GOT3 (cell line): ENCODE measurements at regions not wholly inside any gene's neighbourhood (a gene's known extent, or its start where the extent isn't known, plus 50 kb on each side); places are given as distances from the start of the nearest gene placed in this dataset.

Experiments used
- DNase-seq: peaks from one replicate; lab custom pipeline; 2025; ENCODE audit warnings: mixed read lengths; lab: John Stamatoyannopoulos, UW

GRCh38 chr18:78740876-78741275 is 238.7 kb upstream of the SALL3 start:
- DNase-seq, result no peak

GRCh38 chr18:78741381-78742217 is 238.0 kb upstream of the SALL3 start:
- no peak for DNase-seq

DNA sequence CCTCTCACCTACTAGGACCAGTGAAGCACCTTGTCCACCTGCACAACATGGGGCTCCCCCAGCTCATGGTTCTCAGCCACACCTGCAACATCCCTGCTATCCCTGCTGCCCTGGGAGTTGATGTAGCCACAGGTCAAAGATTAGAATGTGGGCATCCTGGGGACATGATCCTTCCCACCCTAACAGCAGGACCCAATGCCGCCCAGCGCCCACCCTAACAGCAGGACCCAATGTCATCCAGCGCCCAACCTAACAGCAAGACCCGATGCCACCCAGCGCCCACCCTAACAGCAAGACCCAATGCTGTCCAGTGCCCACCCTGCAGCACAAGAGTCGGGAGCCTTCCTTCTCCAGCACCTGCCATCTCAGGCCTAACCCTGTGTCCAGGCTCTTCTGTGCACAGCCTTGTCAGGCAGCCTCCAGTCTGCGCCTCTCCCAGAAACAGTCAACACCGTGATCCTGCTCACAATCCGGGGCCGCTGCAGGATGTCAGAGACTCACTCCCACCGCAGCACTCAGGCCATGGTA is 237.3 kb upstream of the SALL3 start:
- DNase-seq, result no peak

DNA sequence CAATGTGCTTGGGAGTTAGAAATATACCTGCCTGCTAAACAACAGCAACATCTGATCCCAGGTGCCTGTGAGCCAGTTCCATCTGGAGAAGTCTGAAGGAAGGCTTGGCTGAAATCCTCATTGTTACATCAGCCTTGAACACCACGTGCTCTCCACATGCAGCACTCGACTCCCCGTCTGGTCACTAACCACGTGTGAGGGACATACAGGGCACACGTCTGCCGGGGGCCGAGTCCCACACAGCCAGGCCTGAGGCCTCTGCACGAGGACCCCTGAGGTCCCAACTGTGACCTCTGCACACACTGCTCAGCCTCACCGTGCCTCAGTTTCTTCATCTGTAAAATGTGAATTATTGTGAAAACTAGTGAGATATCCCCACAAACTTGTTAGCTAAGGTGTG is 236.5 kb upstream of the SALL3 start:
- no peak for DNase-seq

- no peak for DNase-seq
Measured at GRCh38 chr18:78751664-78752063, 228.0 kb upstream of the SALL3 start.

DNA sequence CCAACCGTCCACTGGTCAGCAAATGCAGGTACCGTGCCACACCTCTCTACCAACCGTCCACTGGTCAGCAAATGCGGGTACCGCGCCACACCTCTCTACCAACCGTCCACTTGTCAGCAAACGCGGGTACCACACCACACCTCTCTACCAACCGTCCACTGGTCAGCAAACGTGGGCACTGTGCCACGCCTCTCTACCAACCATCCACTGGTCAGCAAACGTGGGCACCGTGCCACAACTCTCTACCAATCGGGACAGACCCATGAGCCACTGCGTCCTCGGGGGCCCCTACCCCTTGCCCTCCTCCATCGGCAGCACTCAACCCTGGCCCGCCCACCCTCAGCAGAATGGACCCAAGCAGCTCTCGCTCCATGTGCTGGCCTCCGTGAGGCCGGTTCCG is 226.4 kb upstream of the SALL3 start:
- no peak for DNase-seq

DNA sequence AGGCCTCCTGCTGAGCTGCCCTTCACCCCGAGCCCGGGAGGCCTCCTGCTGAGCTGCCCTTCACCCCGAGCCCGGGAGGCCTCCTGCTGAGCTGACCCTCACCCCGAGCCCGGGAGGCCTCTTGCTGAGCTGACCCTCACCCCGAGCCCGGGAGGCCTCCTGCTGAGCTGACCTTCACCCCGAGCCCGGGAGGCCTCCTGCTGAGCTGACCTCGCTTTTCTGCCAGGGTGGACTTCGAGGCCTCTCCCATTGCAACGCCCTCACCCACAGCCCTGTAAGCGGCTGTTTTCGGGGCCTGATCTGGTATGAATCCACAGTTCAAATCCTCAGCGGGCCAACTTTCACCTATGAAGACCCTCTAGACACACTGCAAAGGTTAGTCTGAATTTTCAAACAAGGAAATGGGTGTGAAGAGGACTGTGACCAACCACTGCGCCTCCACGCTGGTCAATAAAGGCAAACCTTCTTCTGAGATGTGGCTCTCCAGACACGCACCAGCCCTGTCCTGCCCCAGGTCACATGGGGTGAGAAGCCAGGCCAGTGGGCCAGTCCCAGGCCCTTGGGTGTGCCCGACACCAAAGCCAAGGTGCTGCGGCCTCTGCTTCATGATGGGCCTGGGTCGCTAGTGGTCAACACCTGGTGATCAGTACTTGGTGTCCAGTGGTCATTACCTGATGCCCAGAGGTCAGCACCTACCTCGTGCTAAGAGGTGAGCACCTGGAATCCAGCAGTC is 225.1 kb upstream of the SALL3 start:
- DNase-seq, result no peak

DNA sequence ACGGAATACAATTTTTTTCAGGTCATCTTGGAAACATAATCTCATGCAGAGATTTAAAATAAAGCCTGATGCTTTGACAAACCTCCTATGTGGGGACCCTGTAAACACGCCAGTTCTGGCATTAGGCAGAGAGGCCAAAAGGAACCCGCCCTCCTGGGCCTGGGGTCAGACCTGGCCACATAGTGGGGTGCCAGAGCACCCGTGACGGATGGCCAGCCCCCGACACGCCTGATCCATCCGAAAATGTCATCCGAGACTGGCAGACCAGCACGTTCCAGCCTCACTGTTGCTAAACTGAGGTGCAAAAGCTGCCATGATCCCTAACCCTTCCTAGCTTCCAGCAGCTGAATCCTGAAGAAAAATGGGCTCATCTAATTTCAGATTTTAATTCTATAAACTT is 222.6 kb upstream of the SALL3 start:
- no peak for DNase-seq

DNA sequence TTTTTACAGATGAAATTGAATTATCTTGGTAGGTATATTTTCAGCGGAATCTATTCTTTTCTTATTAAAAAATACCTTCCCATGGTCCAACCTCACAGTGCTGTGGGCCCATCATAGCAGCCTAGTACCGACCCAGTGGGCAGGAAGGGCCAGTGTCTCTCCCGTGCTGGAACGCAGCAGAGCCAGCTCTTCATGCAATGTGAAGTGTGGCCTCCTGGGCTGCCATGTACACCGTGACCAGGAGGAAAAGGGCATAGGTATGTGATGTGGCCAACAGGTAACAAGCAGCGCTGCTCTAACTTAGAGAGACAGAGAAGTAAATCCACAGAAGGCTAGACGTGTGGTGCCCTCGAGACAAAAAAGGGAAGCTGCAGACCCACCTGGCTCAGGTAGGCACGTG is 221.1 kb upstream of the SALL3 start:
- no peak for DNase-seq

DNA sequence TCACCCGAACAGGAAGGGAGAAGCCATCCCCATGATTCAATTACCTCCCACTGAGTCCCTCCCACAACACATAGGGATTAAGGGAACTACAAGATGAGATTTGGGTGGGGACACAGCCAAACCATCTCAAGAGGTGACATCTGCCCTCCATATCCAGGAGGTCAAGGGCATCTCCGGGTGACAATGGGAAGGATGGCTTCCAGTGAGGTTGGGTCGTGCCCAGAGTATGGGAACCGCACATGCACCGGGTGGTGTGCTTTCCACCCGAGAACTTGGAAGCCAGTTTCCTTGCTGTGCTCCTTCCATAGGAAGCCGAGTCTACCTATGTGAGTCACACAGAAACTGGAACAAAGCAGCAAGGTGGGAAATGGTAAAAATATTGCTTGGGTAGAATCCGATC is 216.9 kb upstream of the SALL3 start:
- no peak for DNase-seq

- DNase-seq, result no peak
Measured at GRCh38 chr18:78764544-78764943, 215.1 kb upstream of the SALL3 start.

DNA sequence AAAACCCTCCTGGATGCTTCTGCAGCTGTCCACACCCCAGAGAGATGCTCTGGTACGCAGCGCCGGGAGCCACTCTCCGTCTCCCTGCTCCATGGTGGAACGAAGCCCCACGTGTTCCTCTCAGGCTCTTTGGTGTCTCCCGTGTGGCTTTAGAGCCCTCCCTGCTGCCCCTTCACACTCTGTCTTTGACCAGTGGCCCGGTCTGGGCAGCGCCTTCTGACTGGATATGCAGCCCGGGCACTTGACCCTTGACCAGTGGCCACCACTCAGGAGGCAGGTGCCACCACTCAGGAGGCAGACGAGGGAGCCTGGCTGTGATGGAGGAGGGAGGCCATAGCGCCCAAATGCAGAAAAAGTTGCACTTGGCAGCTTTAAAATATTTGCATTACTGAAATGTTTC is 214.5 kb upstream of the SALL3 start:
- DNase-seq, result no peak

- no peak for DNase-seq
Measured at GRCh38 chr18:78765637-78766281, 213.9 kb upstream of the SALL3 start.

- no peak for DNase-seq
Measured at GRCh38 chr18:78766651-78767533, 212.7 kb upstream of the SALL3 start.

DNA sequence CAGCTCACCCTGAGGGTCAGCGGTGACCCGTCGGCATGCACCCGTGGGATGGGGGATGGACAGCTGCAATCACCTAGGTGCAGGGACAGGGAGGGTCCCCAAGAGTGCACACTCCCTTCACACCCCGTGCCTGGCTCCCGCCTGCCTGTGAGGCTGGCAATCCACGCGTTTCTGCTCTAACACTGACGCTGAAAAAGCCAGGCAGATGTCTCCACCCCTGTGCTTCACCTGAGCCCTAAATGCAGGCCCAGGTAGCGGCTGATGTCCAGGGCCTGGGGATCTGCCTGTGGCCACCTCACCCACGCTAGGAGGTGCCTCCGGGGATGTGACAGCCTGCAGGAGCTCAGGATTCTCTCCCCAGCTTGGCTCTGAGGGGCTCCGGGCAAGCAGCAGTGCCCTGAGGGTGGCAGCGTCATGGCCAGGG is 212.0 kb upstream of the SALL3 start:
- no peak for DNase-seq

GRCh38 chr18:78768221-78768620 is 211.4 kb upstream of the SALL3 start:
- no peak for DNase-seq

GRCh38 chr18:78768656-78769501 is 210.7 kb upstream of the SALL3 start:
- no peak for DNase-seq

DNA sequence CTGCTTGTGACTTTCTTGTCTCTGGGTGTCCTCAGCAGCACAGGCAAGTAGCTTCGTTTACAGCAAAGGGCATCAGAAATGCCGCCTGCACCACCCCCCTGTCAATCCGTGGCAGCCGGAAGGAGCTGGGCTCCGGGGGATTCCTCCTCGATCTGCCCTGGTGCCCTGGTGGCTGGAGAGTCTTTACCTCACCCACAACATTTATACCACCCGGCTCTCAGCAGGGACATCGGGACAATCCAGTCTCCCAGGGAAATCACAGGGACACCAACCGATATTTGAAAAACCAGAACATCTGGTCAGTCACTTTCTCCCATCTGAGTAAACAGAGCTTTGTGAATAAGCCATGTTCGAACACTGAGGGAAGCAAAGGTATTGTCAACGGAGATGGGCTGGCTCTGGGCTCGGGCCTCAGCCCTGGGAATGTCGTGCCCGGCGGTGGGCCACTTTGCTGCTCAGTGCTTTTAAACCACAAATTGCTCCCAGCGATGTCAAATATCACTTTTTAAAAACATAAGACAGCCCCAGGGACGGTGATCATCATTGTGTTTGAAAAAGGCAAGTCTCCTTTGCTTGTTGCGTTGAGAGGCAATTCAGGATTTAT is 210.0 kb upstream of the SALL3 start:
- DNase-seq, result no peak

DNA sequence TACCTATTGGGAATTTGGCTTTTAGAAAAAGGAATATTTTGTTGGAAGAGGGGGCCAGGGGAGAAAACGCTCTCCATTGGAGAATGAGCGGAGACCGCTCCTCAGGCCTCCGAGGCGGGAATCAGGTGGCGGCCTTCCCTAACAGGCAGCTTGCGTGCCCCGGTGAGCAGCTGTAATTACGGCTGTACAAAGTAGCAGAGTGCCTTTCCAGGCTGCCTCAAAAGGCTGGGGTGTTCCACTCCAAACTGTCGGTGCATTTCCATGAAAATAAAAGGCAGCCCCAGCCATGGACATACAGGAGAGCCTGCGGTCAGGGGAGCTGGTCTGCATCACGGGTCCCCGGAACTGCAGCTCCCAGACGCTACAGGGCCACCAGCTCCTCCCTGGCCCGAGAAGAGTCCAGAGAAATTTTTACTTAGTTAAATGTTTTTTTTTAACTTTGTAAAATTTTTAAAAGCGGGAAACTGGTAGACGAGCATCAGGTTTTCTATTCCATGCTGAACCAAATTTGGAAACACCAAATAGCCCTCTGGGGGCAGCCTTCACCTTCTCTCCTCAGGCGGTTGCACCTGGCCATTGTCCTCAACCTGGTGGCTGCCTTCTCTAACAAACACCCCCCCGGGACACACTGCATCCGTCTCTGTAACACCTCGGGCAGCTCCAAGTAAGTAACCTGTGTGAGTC is 209.3 kb upstream of the SALL3 start:
- DNase-seq, result no peak

DNA sequence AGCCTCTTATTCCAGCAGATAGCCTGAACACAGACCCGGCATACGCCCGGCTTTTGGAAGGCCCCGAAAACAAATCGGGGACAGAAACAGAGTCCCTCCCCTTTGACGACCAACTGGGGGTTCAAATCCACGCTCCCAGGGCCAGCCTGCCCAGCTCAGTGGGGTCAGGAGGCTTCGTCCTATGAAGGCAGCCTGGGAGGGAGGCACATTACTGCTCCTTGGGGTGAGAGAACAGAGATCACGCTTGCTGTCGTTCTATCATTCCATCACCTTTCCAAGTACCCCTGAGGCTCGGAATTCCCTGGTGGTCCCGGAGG is 208.8 kb upstream of the SALL3 start:
- DNase-seq, result no peak
